WERI-Rb-1 (cell line): ENCODE measurements at regions not wholly inside any gene's neighbourhood (a gene's known extent, or its start where the extent isn't known, plus 50 kb on each side); places are given as distances from the start of the nearest gene placed in this dataset.

ENCODE experiments used
- DNase-seq: peaks from one replicate; pipeline ENCODE4 v3.0.0-alpha.2; 2020
- H3K27ac ChIP-seq: fragments of 250-450 bp; sonication (Bioruptor Pico); 2 replicates; pipeline ENCODE4 v1.5.1; 2020; ENCODE audit warnings: mild to moderate bottlenecking, moderate library complexity
- H3K27me3 ChIP-seq: fragments of 250-450 bp; sonication (Bioruptor Pico); 2 replicates; pipeline ENCODE4 v1.5.1; 2021; ENCODE audit warnings: mild to moderate bottlenecking, low read depth, moderate library complexity; ENCODE audit not compliant: insufficient read depth, severe bottlenecking
- H3K36me3 ChIP-seq: fragments of 250-450 bp; sonication (Bioruptor Pico); 2 replicates; pipeline ENCODE4 v1.5.1; 2020; ENCODE audit warnings: mild to moderate bottlenecking, moderate library complexity
- H3K4me3 ChIP-seq: 2 replicates; pipeline ENCODE4 v1.5.1; 2011; ENCODE audit warnings: low read depth, mild to moderate bottlenecking, control low read depth, low read length
- H3K9me3 ChIP-seq: fragments of 250-450 bp; sonication (Bioruptor Pico); 2 replicates; pipeline ENCODE4 v1.5.1; 2021; ENCODE audit warnings: mild to moderate bottlenecking, moderate library complexity; ENCODE audit not compliant: severe bottlenecking
- TF ChIP-seq, protein P1 (sequence below): IDR thresholded peaks from 2 replicates; pipeline ENCODE4 v1.5.1; 2011; ENCODE audit warnings: low read depth, mild to moderate bottlenecking, control low read depth, inconsistent platforms, low read length

DNA sequence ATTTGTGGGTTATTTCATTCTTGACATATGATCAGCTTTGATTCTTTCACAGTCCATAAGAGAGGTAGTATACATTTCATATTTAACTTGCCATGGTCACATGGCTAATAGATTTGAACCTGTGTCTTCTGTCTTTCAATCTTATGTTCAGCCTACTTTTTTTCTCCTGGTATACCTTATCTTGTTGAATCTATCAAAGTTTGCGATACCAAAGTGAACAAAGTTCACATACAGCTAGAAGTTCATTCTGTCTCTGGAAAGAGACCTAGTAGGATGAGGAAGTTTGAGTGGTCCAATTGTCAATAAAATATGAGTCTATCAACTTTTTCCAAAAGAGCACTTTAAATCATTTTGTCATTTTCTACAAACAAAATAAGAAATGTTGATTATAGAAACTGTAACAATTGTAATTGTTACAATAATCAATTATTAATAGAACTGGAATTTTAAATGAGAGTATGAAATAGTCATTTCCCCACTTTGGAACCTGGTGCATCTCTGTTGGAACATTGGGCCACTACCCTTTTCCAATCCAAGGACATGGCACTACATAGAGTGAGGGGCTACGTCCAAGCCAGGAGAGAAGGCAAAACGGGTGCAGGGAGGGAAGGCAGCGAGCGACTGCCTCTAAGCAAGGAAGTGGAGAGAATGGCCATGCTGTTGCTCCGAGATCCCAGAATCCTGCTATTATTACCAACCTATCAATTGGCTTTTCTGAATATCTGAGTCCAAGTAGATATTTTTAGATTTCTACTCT lies 194.2 kb upstream of the FOXQ1 start:
- Histone ChIP-seq H3K36me3 (no peaks in the 10 kb centered on the region), H3K27me3 (no peaks in the 10 kb centered on the region), H3K9me3 (no peaks in the 10 kb centered on the region), H3K27ac (no peak overlapping the region), H3K4me3 (no peak overlapping the region)
- TF ChIP-seq, protein P1, sequence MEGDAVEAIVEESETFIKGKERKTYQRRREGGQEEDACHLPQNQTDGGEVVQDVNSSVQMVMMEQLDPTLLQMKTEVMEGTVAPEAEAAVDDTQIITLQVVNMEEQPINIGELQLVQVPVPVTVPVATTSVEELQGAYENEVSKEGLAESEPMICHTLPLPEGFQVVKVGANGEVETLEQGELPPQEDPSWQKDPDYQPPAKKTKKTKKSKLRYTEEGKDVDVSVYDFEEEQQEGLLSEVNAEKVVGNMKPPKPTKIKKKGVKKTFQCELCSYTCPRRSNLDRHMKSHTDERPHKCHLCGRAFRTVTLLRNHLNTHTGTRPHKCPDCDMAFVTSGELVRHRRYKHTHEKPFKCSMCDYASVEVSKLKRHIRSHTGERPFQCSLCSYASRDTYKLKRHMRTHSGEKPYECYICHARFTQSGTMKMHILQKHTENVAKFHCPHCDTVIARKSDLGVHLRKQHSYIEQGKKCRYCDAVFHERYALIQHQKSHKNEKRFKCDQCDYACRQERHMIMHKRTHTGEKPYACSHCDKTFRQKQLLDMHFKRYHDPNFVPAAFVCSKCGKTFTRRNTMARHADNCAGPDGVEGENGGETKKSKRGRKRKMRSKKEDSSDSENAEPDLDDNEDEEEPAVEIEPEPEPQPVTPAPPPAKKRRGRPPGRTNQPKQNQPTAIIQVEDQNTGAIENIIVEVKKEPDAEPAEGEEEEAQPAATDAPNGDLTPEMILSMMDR: no peak
- DNase-seq: no peak

DNA sequence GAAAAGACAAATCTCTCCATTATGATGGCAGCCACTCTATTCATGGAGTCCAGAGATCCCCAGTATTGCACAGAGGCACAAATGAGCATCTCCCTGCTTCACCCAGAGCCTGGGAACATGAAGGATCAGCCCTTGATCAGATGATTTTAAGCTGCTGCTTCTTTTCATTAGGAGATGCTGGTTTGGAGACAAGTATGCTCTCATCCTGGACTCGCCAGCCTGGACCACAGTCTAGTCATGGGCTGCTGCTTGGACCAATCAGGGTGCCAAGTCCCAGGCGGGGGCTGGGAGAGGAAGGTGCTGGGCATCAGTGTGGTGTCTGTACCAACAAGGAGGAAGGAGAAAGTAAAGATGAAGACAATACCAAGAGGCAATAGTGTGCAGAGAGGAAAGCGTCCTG lies 195.7 kb upstream of the FOXQ1 start:
- TF ChIP-seq, protein P1: no peak
- no peak for DNase-seq
- Histone ChIP-seq H3K27me3 (no peaks in the 10 kb centered on the region), H3K9me3 (no peaks in the 10 kb centered on the region), H3K36me3 (no peaks in the 10 kb centered on the region), H3K27ac (no peak overlapping the region), H3K4me3 (no peak overlapping the region)

DNA sequence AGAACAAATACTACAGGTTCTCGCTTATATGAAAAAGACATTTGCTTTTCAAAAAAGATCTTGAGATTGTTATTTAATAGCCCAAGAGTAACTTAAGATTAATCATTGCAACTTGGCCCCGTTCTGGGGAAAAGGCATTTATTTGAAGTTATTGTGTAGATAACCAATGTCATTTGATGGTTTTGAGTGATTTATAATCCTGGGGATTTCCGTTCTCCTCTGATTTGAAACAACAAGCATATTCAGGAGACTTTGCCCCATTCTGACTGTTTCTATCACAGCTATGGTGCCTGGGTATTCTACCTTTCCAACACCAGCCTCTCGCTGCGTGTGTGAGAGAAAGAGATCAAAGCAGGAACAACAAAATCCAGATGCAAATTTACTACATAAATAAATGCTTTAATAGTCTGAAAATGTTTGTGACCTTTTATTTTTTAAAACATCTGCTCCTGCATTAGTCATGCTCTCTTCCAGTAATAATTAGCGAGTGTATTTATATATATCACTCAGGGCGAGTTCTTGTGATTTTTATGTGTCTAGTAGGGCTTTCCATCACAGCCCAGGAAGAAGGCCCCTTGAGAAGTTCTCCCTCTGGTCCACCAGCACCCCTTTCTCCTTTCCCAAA lies 197.9 kb upstream of the FOXQ1 start:
- Histone ChIP-seq H3K27me3 (no peaks in the 10 kb centered on the region), H3K4me3 (no peak overlapping the region), H3K9me3 (no peaks in the 10 kb centered on the region), H3K27ac (no peak overlapping the region), H3K36me3 (no peaks in the 10 kb centered on the region)
- DNase-seq: no peak
- TF ChIP-seq, protein P1: no peak

DNA sequence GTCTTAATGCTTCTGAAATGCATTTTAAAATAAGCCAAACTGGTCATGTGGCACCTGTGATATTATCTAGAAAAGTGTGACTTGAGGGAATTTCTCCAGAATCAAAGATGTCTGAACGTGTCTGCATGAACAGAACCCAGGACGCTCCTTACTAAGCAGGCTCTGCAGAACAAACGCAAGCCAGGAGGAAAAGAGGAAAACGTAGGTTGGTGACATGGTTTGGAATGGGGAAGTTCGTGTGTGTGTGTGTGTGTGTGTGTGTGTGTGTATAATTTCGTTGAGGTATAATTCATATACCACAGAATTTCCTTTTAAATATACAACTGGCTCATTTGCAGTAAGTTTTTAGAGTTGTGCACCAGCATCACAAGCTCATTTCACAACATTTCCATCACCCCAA lies 200.5 kb upstream of the FOXQ1 start:
- Histone ChIP-seq H3K4me3 (no peak overlapping the region), H3K27me3 (no peaks in the 10 kb centered on the region), H3K27ac (no peak overlapping the region), H3K9me3 (no peaks in the 10 kb centered on the region), H3K36me3 (no peaks in the 10 kb centered on the region)
- no peak for DNase-seq
- TF ChIP-seq, protein P1: no peak

DNA sequence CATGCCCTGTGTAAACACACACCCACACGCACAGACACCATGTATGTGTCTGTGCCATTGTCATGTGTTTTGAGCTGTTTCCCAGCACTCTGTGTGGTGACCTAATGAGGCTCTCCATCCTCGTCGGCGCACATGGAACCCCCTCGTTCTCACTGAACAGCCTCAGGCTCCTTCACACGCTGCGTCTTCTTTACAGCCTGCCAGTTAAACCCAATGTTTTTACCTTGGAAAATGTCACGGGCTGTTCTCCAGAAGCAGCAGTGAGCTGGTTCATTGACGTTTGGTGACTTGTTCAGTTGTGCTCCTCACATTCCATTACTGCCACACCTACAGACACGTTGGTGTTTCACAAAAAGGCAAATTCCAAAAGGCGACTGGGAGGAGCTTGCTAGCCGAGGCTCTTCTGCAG lies 201.0 kb upstream of the FOXQ1 start:
- no peaks in the 10 kb centered on the region for H3K27me3 ChIP-seq
- no peak overlapping the region for H3K27ac ChIP-seq
- TF ChIP-seq, protein P1: no peak
- H3K4me3 ChIP-seq: no peak overlapping the region
- H3K36me3 ChIP-seq: no peaks in the 10 kb centered on the region
- no peak for DNase-seq
- H3K9me3 ChIP-seq: no peaks in the 10 kb centered on the region

DNA sequence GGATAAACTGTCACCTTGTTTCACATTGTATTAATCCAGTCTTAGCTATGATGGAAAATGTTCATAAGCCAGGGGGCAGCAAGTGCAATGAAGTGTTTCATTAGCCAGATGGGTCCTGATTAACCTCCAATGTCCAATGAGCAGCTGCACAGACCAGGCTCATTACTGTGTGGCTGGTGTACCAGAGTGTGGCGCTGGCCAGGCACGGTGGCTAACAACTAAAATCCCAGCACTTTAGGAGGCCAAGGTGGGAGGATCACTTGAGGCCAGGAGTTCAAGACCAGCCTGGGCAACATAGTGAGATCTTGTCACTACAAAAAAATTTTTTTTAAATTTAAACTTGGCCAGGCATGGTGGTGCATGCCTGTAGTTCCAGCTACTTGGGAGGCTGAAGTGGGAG lies 201.7 kb upstream of the FOXQ1 start:
- Histone ChIP-seq H3K27ac (no peak overlapping the region), H3K36me3 (no peaks in the 10 kb centered on the region), H3K27me3 (no peaks in the 10 kb centered on the region), H3K9me3 (no peaks in the 10 kb centered on the region), H3K4me3 (no peak overlapping the region)
- TF ChIP-seq, protein P1: peak; percentile 63
- peak; percentile 83 for DNase-seq
